WTC11 (cell line): ENCODE measurements at regions not wholly inside any gene's neighbourhood (a gene's known extent, or its start where the extent isn't known, plus 50 kb on each side); places are given as distances from the start of the nearest gene placed in this dataset.

ENCODE experiments used
- ATAC-seq: fragments of 200-7000 bp; cut with Tn5 transposase; 2 replicates; pipeline ENCODE4 v1.10.0; 2021; ENCODE audit warnings: mild to moderate bottlenecking, moderate library complexity
- CTCF ChIA-PET: fragments of 300-600 bp; sonication (Branson Sonifier 250); formaldehyde crosslinking; loops from one replicate; lab custom pipeline; 2021; ENCODE audit warnings: antibody characterized with exemption; lab: Charles Lee
- POLR2A ChIA-PET: fragments of 350-600 bp; sonication (Branson Sonifier 250); formaldehyde crosslinking; loops from one replicate; lab custom pipeline; 2021; ENCODE audit warnings: antibody characterized with exemption; lab: Charles Lee
- DNase-seq: peaks from one replicate; pipeline ENCODE4 v3.0.0; 2021; ENCODE audit warnings: low spot score
- H3K27ac Mint-ChIP-seq: 2 replicates; pipeline ENCODE4 v1.8.0; 2021; ENCODE audit warnings: mixed read lengths
- H3K27me3 Mint-ChIP-seq: 2 replicates; pipeline ENCODE4 v1.8.0; 2021; ENCODE audit warnings: low read depth, mild to moderate bottlenecking, moderate library complexity, mixed read lengths
- H3K36me3 Mint-ChIP-seq: 2 replicates; pipeline ENCODE4 v1.8.0; 2021; ENCODE audit warnings: mixed read lengths
- H3K4me1 Mint-ChIP-seq: 2 replicates; pipeline ENCODE4 v1.8.0; 2022; ENCODE audit warnings: mixed read lengths
- H3K4me3 Mint-ChIP-seq: 2 replicates; pipeline ENCODE4 v1.8.0; 2021; ENCODE audit warnings: mild to moderate bottlenecking, moderate library complexity, mixed read lengths
- H3K9me3 Mint-ChIP-seq: 2 replicates; pipeline ENCODE4 v1.8.0; 2021; ENCODE audit warnings: mixed read lengths
- ATF1 ChIP-seq: sonication (generic); formaldehyde crosslinking; IDR thresholded peaks from 2 replicates; pipeline ENCODE4 v1.8.1; 2023; ENCODE audit warnings: mild to moderate bottlenecking, moderate library complexity, missing genetic modification reagents
- EMX1 ChIP-seq: fragments of 250-450 bp; sonication (Bioruptor Pico); IDR thresholded peaks from 2 replicates; pipeline ENCODE4 v1.8.0; 2021; ENCODE audit warnings: mild to moderate bottlenecking
- FOXK1 ChIP-seq: sonication (generic); formaldehyde crosslinking; IDR thresholded peaks from 2 replicates; pipeline ENCODE4 v1.8.0; 2022; ENCODE audit warnings: mild to moderate bottlenecking, moderate library complexity, missing genetic modification reagents
- IRF2 ChIP-seq: sonication (generic); formaldehyde crosslinking; IDR thresholded peaks from 2 replicates; pipeline ENCODE4 v1.8.0; 2022; ENCODE audit warnings: low read depth, missing genetic modification reagents, borderline replicate concordance
- KAT7 ChIP-seq: sonication (generic); formaldehyde crosslinking; IDR thresholded peaks from 2 replicates; pipeline ENCODE4 v1.8.1; 2023; ENCODE audit warnings: missing genetic modification reagents, mild to moderate bottlenecking, borderline replicate concordance
- OVOL2 ChIP-seq: fragments of 250-450 bp; sonication (Bioruptor Pico); IDR thresholded peaks from 2 replicates; pipeline ENCODE4 v1.9.0; 2021; ENCODE audit warnings: mild to moderate bottlenecking, borderline replicate concordance
- PRRX2 ChIP-seq: fragments of 250-450 bp; sonication (Bioruptor Pico); IDR thresholded peaks from 2 replicates; pipeline ENCODE4 v1.8.0; 2021; ENCODE audit warnings: mild to moderate bottlenecking
- SP1 ChIP-seq: sonication (generic); formaldehyde crosslinking; conservative IDR thresholded peaks from 2 replicates; pipeline ENCODE4 v1.8.1; 2022; ENCODE audit warnings: missing genetic modification reagents
- TEAD4 ChIP-seq: sonication (generic); formaldehyde crosslinking; IDR thresholded peaks from 2 replicates; pipeline ENCODE4 v1.8.0; 2022; ENCODE audit warnings: mild to moderate bottlenecking, missing genetic modification reagents
- ZNF219 ChIP-seq: sonication (generic); formaldehyde crosslinking; IDR thresholded peaks from 2 replicates; pipeline ENCODE4 v1.8.0; 2023; ENCODE audit warnings: missing genetic modification reagents, mild to moderate bottlenecking, borderline replicate concordance
- ZNF232 ChIP-seq: sonication (generic); formaldehyde crosslinking; IDR thresholded peaks from 2 replicates; pipeline ENCODE4 v1.8.0; 2022; ENCODE audit warnings: mild to moderate bottlenecking, missing genetic modification reagents
- ZNF263 ChIP-seq: sonication (generic); formaldehyde crosslinking; IDR thresholded peaks from 2 replicates; pipeline ENCODE4 v1.8.1; 2022; ENCODE audit warnings: low read depth, mild to moderate bottlenecking, moderate library complexity, missing genetic modification reagents
- ZNF423 ChIP-seq: fragments of 250-450 bp; sonication (Bioruptor Pico); IDR thresholded peaks from 2 replicates; pipeline ENCODE4 v2.1.2; 2022; ENCODE audit warnings: mild to moderate bottlenecking, moderate library complexity
- TF ChIP-seq, protein P1 (sequence below): fragments of 250-450 bp; sonication (Bioruptor Pico); IDR thresholded peaks from 2 replicates; pipeline ENCODE4 v1.9.0; 2021; ENCODE audit warnings: moderate library complexity, mild to moderate bottlenecking, inconsistent platforms, borderline replicate concordance
- TF ChIP-seq, protein P2 (sequence below): sonication (generic); formaldehyde crosslinking; IDR thresholded peaks from 2 replicates; pipeline ENCODE4 v1.8.1; 2022; ENCODE audit warnings: low read depth, mild to moderate bottlenecking, moderate library complexity, missing genetic modification reagents, borderline replicate concordance
- TF ChIP-seq, protein P3 (sequence below): fragments of 250-450 bp; sonication (Bioruptor Pico); conservative IDR thresholded peaks from 2 replicates; pipeline ENCODE4 v1.9.0; 2021; ENCODE audit warnings: mild to moderate bottlenecking
- TF ChIP-seq, protein P4 (sequence below): sonication (generic); formaldehyde crosslinking; conservative IDR thresholded peaks from 2 replicates; pipeline ENCODE4 v1.8.1; 2023; ENCODE audit warnings: mild to moderate bottlenecking, low read depth, missing genetic modification reagents, moderate library complexity
- TF ChIP-seq, protein P5 (sequence below): fragments of 250-450 bp; sonication (Bioruptor Pico); IDR thresholded peaks from 2 replicates; pipeline ENCODE4 v1.9.0; 2021; ENCODE audit warnings: mild to moderate bottlenecking, borderline replicate concordance
- TF ChIP-seq, protein P6 (sequence below): sonication (generic); formaldehyde crosslinking; IDR thresholded peaks from 2 replicates; pipeline ENCODE4 v1.8.0; 2023; ENCODE audit warnings: missing genetic modification reagents, mild to moderate bottlenecking, borderline replicate concordance

DNA sequence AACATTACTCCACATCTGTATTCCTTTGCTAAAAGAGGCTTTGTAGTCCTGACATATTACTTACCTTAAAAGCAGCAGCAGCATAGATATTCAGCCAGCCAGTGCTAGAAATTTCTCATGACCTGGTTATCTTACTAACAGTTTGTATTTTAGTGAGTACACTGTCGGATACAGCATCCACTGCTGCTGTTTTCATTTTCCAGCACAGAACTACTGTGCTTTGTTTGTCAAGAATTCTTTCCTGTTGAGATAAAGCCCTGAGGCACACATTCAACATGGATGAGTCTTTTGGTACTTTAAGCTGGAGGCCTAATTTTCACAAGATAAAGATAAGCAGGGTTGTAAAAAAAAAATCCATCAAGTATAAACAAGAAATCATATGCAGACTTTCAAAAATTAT is 311.2 kb upstream of the OPRM1 start:
- ChIA-PET POLR2A (no interaction called here), CTCF (no interaction called here)
- no peak for ATAC-seq
- Mint-ChIP-seq H3K27me3 (no peaks in the 10 kb centered on the region), H3K27ac (no peak overlapping the region), H3K9me3 (peaks cover 7% of the 10 kb centered on the region; the same call in 1 of the 2 replicates), H3K36me3 (no peaks in the 10 kb centered on the region), H3K4me1 (no peaks in the 10 kb centered on the region), H3K4me3 (no peak overlapping the region)
- TF ChIP-seq ATF1 (no peak), ZNF219 (CRISPR knock-in tag) (no peak), OVOL2 (CRISPR knock-in tag) (no peak), EMX1 (CRISPR knock-in tag) (no peak), TEAD4 (CRISPR knock-in tag) (no peak), IRF2 (CRISPR knock-in tag) (no peak), ZNF232 (CRISPR knock-in tag) (no peak), ZNF423 (CRISPR knock-in tag) (no peak), ZNF263 (CRISPR knock-in tag) (no peak), KAT7 (CRISPR knock-in tag) (no peak), PRRX2 (CRISPR knock-in tag) (no peak)
- TF ChIP-seq, protein P1, sequence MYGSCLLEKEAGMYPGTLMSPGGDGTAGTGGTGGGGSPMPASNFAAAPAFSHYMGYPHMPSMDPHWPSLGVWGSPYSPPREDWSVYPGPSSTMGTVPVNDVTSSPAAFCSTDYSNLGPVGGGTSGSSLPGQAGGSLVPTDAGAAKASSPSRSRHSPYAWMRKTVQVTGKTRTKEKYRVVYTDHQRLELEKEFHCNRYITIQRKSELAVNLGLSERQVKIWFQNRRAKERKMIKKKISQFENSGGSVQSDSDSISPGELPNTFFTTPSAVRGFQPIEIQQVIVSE (CRISPR knock-in tag) = no peak
- TF ChIP-seq, protein P2, sequence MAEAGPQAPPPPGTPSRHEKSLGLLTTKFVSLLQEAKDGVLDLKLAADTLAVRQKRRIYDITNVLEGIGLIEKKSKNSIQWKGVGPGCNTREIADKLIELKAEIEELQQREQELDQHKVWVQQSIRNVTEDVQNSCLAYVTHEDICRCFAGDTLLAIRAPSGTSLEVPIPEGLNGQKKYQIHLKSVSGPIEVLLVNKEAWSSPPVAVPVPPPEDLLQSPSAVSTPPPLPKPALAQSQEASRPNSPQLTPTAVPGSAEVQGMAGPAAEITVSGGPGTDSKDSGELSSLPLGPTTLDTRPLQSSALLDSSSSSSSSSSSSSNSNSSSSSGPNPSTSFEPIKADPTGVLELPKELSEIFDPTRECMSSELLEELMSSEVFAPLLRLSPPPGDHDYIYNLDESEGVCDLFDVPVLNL (CRISPR knock-in tag) = no peak
- TF ChIP-seq, protein P3, sequence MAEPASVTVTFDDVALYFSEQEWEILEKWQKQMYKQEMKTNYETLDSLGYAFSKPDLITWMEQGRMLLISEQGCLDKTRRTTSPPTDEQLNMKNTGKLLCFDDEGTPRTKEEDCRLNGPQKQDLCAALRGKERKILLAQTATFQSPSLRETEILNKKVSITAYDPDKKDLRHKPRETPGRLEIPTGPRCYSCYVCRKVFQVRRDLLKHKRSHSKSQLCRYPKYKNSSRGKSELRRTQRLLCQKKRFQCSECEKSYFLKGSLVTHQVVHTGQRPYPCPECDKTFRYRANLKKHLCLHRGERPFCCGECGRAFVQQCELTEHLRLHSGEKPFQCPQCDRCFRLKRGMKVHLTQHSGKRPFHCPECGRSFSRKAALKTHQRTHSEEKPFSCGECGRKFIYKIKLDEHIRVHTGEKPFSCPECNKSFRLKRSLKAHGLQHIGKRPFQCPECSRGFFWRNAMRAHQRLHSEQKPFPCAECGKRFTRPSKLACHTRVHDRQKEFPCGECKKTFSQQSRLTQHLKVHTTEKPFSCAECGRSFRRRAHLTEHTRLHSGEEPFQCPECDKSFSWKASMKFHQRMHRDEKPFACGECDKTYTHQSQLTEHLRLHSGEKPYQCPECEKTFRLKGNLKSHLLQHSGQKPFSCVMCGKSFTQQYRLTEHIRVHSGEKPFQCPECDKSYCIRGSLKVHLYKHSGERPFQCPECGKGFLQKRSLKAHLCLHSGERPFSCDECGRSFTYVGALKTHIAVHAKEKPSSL (CRISPR knock-in tag) = no peak
- TF ChIP-seq, protein P4, sequence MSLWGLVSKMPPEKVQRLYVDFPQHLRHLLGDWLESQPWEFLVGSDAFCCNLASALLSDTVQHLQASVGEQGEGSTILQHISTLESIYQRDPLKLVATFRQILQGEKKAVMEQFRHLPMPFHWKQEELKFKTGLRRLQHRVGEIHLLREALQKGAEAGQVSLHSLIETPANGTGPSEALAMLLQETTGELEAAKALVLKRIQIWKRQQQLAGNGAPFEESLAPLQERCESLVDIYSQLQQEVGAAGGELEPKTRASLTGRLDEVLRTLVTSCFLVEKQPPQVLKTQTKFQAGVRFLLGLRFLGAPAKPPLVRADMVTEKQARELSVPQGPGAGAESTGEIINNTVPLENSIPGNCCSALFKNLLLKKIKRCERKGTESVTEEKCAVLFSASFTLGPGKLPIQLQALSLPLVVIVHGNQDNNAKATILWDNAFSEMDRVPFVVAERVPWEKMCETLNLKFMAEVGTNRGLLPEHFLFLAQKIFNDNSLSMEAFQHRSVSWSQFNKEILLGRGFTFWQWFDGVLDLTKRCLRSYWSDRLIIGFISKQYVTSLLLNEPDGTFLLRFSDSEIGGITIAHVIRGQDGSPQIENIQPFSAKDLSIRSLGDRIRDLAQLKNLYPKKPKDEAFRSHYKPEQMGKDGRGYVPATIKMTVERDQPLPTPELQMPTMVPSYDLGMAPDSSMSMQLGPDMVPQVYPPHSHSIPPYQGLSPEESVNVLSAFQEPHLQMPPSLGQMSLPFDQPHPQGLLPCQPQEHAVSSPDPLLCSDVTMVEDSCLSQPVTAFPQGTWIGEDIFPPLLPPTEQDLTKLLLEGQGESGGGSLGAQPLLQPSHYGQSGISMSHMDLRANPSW = no peak
- no peak for DNase-seq

DNA sequence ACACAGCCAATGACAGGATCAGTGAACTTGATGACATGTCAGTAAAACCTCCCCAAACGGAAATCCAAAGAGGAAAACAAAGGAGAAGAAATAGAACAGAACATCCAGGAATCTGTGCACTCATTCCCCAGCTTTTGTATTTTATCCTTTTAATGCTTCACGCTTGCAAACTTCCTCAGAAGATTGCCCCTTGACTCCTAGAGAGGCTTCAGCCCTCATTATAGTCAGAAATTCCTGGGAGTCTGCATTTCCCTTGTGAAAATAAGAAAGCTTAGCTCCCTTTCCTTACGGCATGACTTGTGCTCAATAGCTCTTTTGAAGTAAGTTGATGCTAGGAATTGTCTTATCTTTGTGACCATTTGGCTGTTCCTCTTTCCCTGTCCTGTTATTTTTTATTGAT is 313.6 kb upstream of the OPRM1 start:
- Mint-ChIP-seq H3K9me3 (peaks cover 7% of the 10 kb centered on the region; the same call in 1 of the 2 replicates), H3K36me3 (no peaks in the 10 kb centered on the region), H3K27me3 (no peaks in the 10 kb centered on the region), H3K4me1 (no peaks in the 10 kb centered on the region), H3K27ac (no peak overlapping the region), H3K4me3 (no peak overlapping the region)
- ChIA-PET POLR2A (no interaction called here), CTCF (no interaction called here)
- ATAC-seq (no peak), DNase-seq (no peak)
- TF ChIP-seq SP1 (CRISPR knock-in tag) = no peak
- no peak for TF ChIP-seq FOXK1
- TF ChIP-seq, protein P5, sequence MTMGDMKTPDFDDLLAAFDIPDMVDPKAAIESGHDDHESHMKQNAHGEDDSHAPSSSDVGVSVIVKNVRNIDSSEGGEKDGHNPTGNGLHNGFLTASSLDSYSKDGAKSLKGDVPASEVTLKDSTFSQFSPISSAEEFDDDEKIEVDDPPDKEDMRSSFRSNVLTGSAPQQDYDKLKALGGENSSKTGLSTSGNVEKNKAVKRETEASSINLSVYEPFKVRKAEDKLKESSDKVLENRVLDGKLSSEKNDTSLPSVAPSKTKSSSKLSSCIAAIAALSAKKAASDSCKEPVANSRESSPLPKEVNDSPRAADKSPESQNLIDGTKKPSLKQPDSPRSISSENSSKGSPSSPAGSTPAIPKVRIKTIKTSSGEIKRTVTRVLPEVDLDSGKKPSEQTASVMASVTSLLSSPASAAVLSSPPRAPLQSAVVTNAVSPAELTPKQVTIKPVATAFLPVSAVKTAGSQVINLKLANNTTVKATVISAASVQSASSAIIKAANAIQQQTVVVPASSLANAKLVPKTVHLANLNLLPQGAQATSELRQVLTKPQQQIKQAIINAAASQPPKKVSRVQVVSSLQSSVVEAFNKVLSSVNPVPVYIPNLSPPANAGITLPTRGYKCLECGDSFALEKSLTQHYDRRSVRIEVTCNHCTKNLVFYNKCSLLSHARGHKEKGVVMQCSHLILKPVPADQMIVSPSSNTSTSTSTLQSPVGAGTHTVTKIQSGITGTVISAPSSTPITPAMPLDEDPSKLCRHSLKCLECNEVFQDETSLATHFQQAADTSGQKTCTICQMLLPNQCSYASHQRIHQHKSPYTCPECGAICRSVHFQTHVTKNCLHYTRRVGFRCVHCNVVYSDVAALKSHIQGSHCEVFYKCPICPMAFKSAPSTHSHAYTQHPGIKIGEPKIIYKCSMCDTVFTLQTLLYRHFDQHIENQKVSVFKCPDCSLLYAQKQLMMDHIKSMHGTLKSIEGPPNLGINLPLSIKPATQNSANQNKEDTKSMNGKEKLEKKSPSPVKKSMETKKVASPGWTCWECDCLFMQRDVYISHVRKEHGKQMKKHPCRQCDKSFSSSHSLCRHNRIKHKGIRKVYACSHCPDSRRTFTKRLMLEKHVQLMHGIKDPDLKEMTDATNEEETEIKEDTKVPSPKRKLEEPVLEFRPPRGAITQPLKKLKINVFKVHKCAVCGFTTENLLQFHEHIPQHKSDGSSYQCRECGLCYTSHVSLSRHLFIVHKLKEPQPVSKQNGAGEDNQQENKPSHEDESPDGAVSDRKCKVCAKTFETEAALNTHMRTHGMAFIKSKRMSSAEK (CRISPR knock-in tag) = no peak
- TF ChIP-seq, protein P6, sequence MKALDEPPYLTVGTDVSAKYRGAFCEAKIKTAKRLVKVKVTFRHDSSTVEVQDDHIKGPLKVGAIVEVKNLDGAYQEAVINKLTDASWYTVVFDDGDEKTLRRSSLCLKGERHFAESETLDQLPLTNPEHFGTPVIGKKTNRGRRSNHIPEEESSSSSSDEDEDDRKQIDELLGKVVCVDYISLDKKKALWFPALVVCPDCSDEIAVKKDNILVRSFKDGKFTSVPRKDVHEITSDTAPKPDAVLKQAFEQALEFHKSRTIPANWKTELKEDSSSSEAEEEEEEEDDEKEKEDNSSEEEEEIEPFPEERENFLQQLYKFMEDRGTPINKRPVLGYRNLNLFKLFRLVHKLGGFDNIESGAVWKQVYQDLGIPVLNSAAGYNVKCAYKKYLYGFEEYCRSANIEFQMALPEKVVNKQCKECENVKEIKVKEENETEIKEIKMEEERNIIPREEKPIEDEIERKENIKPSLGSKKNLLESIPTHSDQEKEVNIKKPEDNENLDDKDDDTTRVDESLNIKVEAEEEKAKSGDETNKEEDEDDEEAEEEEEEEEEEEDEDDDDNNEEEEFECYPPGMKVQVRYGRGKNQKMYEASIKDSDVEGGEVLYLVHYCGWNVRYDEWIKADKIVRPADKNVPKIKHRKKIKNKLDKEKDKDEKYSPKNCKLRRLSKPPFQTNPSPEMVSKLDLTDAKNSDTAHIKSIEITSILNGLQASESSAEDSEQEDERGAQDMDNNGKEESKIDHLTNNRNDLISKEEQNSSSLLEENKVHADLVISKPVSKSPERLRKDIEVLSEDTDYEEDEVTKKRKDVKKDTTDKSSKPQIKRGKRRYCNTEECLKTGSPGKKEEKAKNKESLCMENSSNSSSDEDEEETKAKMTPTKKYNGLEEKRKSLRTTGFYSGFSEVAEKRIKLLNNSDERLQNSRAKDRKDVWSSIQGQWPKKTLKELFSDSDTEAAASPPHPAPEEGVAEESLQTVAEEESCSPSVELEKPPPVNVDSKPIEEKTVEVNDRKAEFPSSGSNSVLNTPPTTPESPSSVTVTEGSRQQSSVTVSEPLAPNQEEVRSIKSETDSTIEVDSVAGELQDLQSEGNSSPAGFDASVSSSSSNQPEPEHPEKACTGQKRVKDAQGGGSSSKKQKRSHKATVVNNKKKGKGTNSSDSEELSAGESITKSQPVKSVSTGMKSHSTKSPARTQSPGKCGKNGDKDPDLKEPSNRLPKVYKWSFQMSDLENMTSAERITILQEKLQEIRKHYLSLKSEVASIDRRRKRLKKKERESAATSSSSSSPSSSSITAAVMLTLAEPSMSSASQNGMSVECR = no peak
